ENCODE measurements at regions not wholly inside any gene's neighbourhood (a gene's known extent, or its start where the extent isn't known, plus 50 kb on each side); places are given as distances from the start of the nearest gene placed in this dataset.

- TF ChIP-seq POLR2A (IDR thresholded peaks at IDR 0.05) (no peak), CTCF (IDR thresholded peaks at IDR 0.05) (peak in 3 of 6 experiments; percentile 13 to 46 (median 29))
Observed at GRCh38 chrX:87299563-87300160, 217.9 kb upstream of the KLHL4 start.
